ENCODE measurements at regions not wholly inside any gene's neighbourhood (a gene's known extent, or its start where the extent isn't known, plus 50 kb on each side); places are given as distances from the start of the nearest gene placed in this dataset.

GRCh38 chrX:22395372-22395771 lies 122.7 kb downstream of the CBLL2 start:
- Mint-ChIP-seq H3K36me3 (no peaks in the 10 kb centered on the region), H3K27me3 (no peaks in the 10 kb centered on the region), H3K27ac (no peak overlapping the region), H3K4me3 (no peak overlapping the region), H3K4me1 (no peaks in the 10 kb centered on the region), H3K9me3 (peaks cover 0 to 5% (median 0%) of the 10 kb centered on the region in 8 donors)
- no peaks in the 10 kb centered on the region for H3K27me3 ChIP-seq (ENCODE audit: insufficient read depth, low read length)
- no peaks in the 10 kb centered on the region for H3K36me3 ChIP-seq (ENCODE audit: insufficient read depth, low read length)
- H3K27ac ChIP-seq (ENCODE audit: low read depth, low read length), result no peak overlapping the region
- H3K9me3 ChIP-seq (ENCODE audit: control insufficient read depth in 1 of 2, low read length in 2 of 2), result no peaks in the 10 kb centered on the region
- H3K4me3 ChIP-seq (ENCODE audit: low read length in 2 of 2), result no peak overlapping the region
- H3K4me1 ChIP-seq (ENCODE audit: insufficient read depth, low read length), result no peaks in the 10 kb centered on the region
- no peak for DNase-seq
- ChIA-PET CTCF (ENCODE audit: partially characterized antibody) (no interaction called here), POLR2A (ENCODE audit: partially characterized antibody) (no interaction called here)
- intact Hi-C loops (cut with micrococcal nuclease), result no loop called here

- H3K4me1 Mint-ChIP-seq, result no peaks in the 10 kb centered on the region
Measured at GRCh38 chrX:22396408-22396807, 123.7 kb downstream of the CBLL2 start.

GRCh38 chrX:22397566-22397965 lies 124.9 kb downstream of the CBLL2 start:
- no peak for DNase-seq
- Histone ChIP-seq H3K4me3 (ENCODE audit: low read length in 2 of 2) (no peak overlapping the region), H3K27ac (ENCODE audit: low read depth, low read length) (no peak overlapping the region), H3K27me3 (ENCODE audit: insufficient read depth, low read length) (no peaks in the 10 kb centered on the region), H3K36me3 (ENCODE audit: insufficient read depth, low read length) (no peaks in the 10 kb centered on the region), H3K9me3 (ENCODE audit: control insufficient read depth in 1 of 2, low read length in 2 of 2) (no peaks in the 10 kb centered on the region), H3K4me1 (ENCODE audit: insufficient read depth, low read length) (no peaks in the 10 kb centered on the region)
- CTCF ChIA-PET (ENCODE audit: partially characterized antibody), result no interaction called here
- POLR2A ChIA-PET (ENCODE audit: partially characterized antibody), result no interaction called here
- no peak overlapping the region for H3K27ac Mint-ChIP-seq
- peaks cover 0 to 5% (median 0%) of the 10 kb centered on the region in 8 donors for H3K9me3 Mint-ChIP-seq
- no peak overlapping the region for H3K4me3 Mint-ChIP-seq
- H3K27me3 Mint-ChIP-seq, result no peaks in the 10 kb centered on the region
- no peaks in the 10 kb centered on the region for H3K36me3 Mint-ChIP-seq
- intact Hi-C loops (cut with micrococcal nuclease), result no loop called here
- no peaks in the 10 kb centered on the region for H3K4me1 Mint-ChIP-seq

More at GRCh38 chrX:22396408-22396807, 123.7 kb downstream of the CBLL2 start:
- intact Hi-C loops (cut with micrococcal nuclease), result no loop called here
- no peak overlapping the region for H3K27ac ChIP-seq (ENCODE audit: low read depth, low read length)
- Mint-ChIP-seq H3K27ac (no peak overlapping the region), H3K9me3 (peaks cover 0 to 5% (median 0%) of the 10 kb centered on the region in 8 donors), H3K4me3 (no peak overlapping the region), H3K27me3 (no peaks in the 10 kb centered on the region), H3K36me3 (no peaks in the 10 kb centered on the region)
- H3K27me3 ChIP-seq (ENCODE audit: insufficient read depth, low read length), result no peaks in the 10 kb centered on the region
- H3K9me3 ChIP-seq (ENCODE audit: control insufficient read depth in 1 of 2, low read length in 2 of 2), result no peaks in the 10 kb centered on the region
- H3K36me3 ChIP-seq (ENCODE audit: insufficient read depth, low read length), result no peaks in the 10 kb centered on the region
- no peak overlapping the region for H3K4me3 ChIP-seq (ENCODE audit: low read length in 2 of 2)
- ChIA-PET POLR2A (ENCODE audit: partially characterized antibody) (no interaction called here), CTCF (ENCODE audit: partially characterized antibody) (no interaction called here)
- H3K4me1 ChIP-seq (ENCODE audit: insufficient read depth, low read length), result no peaks in the 10 kb centered on the region
- DNase-seq, result no peak

GRCh38 chrX:22399437-22400192 lies 126.9 kb downstream of the CBLL2 start:
- no peak overlapping the region for H3K27ac Mint-ChIP-seq
- POLR2A ChIA-PET (ENCODE audit: partially characterized antibody), result no interaction called here
- intact Hi-C loops (cut with micrococcal nuclease), result no loop called here

GRCh38 chrX:22404297-22404696 lies 131.6 kb downstream of the CBLL2 start:
- no peaks in the 10 kb centered on the region for H3K36me3 Mint-ChIP-seq
- CTCF ChIA-PET (ENCODE audit: partially characterized antibody), result no interaction called here
- H3K27ac Mint-ChIP-seq, result no peak overlapping the region
- intact Hi-C loops (cut with micrococcal nuclease), result no loop called here
- H3K4me1 ChIP-seq (ENCODE audit: insufficient read depth, low read length), result no peaks in the 10 kb centered on the region
- H3K9me3 Mint-ChIP-seq, result no peaks in the 10 kb centered on the region
- H3K27me3 ChIP-seq (ENCODE audit: insufficient read depth, low read length), result no peaks in the 10 kb centered on the region
- no peaks in the 10 kb centered on the region for H3K4me1 Mint-ChIP-seq
- no peaks in the 10 kb centered on the region for H3K27me3 Mint-ChIP-seq
- H3K27ac ChIP-seq (ENCODE audit: low read depth, low read length), result no peak overlapping the region
- H3K9me3 ChIP-seq (ENCODE audit: control insufficient read depth in 1 of 2, low read length in 2 of 2), result no peaks in the 10 kb centered on the region
- POLR2A ChIA-PET (ENCODE audit: partially characterized antibody), result no interaction called here
- H3K4me3 ChIP-seq (ENCODE audit: low read length in 2 of 2), result no peak overlapping the region
- no peaks in the 10 kb centered on the region for H3K36me3 ChIP-seq (ENCODE audit: insufficient read depth, low read length)
- DNase-seq, result no peak
- no peak overlapping the region for H3K4me3 Mint-ChIP-seq

More at GRCh38 chrX:22399437-22400192, 126.9 kb downstream of the CBLL2 start:
- H3K4me1 Mint-ChIP-seq, result no peaks in the 10 kb centered on the region
- CTCF ChIA-PET (ENCODE audit: partially characterized antibody), result no interaction called here
- Histone ChIP-seq H3K4me1 (ENCODE audit: insufficient read depth, low read length) (no peaks in the 10 kb centered on the region), H3K27me3 (ENCODE audit: insufficient read depth, low read length) (no peaks in the 10 kb centered on the region), H3K4me3 (ENCODE audit: low read length in 2 of 2) (no peak overlapping the region), H3K9me3 (ENCODE audit: control insufficient read depth in 1 of 2, low read length in 2 of 2) (no peaks in the 10 kb centered on the region), H3K36me3 (ENCODE audit: insufficient read depth, low read length) (no peaks in the 10 kb centered on the region), H3K27ac (ENCODE audit: low read depth, low read length) (no peak overlapping the region)
- DNase-seq, result no peak
- H3K36me3 Mint-ChIP-seq, result no peaks in the 10 kb centered on the region
- peaks cover 0 to 5% (median 0%) of the 10 kb centered on the region in 8 donors for H3K9me3 Mint-ChIP-seq
- no peak overlapping the region for H3K4me3 Mint-ChIP-seq
- H3K27me3 Mint-ChIP-seq, result no peaks in the 10 kb centered on the region

GRCh38 chrX:22406201-22406737 lies 133.6 kb downstream of the CBLL2 start:
- Mint-ChIP-seq H3K4me1 (no peaks in the 10 kb centered on the region), H3K9me3 (no peaks in the 10 kb centered on the region), H3K4me3 (no peak overlapping the region), H3K27me3 (no peaks in the 10 kb centered on the region), H3K36me3 (no peaks in the 10 kb centered on the region), H3K27ac (no peak overlapping the region)
- no peak overlapping the region for H3K27ac ChIP-seq (ENCODE audit: low read depth, low read length)
- POLR2A ChIA-PET (ENCODE audit: partially characterized antibody), result no interaction called here
- no peaks in the 10 kb centered on the region for H3K27me3 ChIP-seq (ENCODE audit: insufficient read depth, low read length)
- CTCF ChIA-PET (ENCODE audit: partially characterized antibody), result no interaction called here
- intact Hi-C loops (cut with micrococcal nuclease), result no loop called here
- no peak for DNase-seq
- no peak overlapping the region for H3K4me3 ChIP-seq (ENCODE audit: low read length in 2 of 2)
- no peaks in the 10 kb centered on the region for H3K36me3 ChIP-seq (ENCODE audit: insufficient read depth, low read length)
- no peaks in the 10 kb centered on the region for H3K9me3 ChIP-seq (ENCODE audit: control insufficient read depth in 1 of 2, low read length in 2 of 2)
- no peaks in the 10 kb centered on the region for H3K4me1 ChIP-seq (ENCODE audit: insufficient read depth, low read length)

GRCh38 chrX:22409418-22409817 lies 136.7 kb downstream of the CBLL2 start:
- H3K4me3 Mint-ChIP-seq, result no peak overlapping the region
- no peak for DNase-seq
- H3K27ac Mint-ChIP-seq, result no peak overlapping the region
- H3K9me3 ChIP-seq (ENCODE audit: control insufficient read depth in 1 of 2, low read length in 2 of 2), result no peaks in the 10 kb centered on the region
- no peaks in the 10 kb centered on the region for H3K36me3 Mint-ChIP-seq
- CTCF ChIA-PET (ENCODE audit: partially characterized antibody), result no interaction called here
- H3K9me3 Mint-ChIP-seq, result no peaks in the 10 kb centered on the region
- no peak overlapping the region for H3K27ac ChIP-seq (ENCODE audit: low read depth, low read length)
- no peak overlapping the region for H3K4me3 ChIP-seq (ENCODE audit: low read length in 2 of 2)
- no peaks in the 10 kb centered on the region for H3K4me1 Mint-ChIP-seq
- H3K27me3 Mint-ChIP-seq, result no peaks in the 10 kb centered on the region
- H3K4me1 ChIP-seq (ENCODE audit: insufficient read depth, low read length), result no peaks in the 10 kb centered on the region
- intact Hi-C loops (cut with micrococcal nuclease), result no loop called here
- no peaks in the 10 kb centered on the region for H3K27me3 ChIP-seq (ENCODE audit: insufficient read depth, low read length)
- POLR2A ChIA-PET (ENCODE audit: partially characterized antibody), result no interaction called here
- H3K36me3 ChIP-seq (ENCODE audit: insufficient read depth, low read length), result no peaks in the 10 kb centered on the region

Measured in CD4-positive, alpha-beta memory T cell (primary cell).